ENCODE measurements at regions not wholly inside any gene's neighbourhood (a gene's known extent, or its start where the extent isn't known, plus 50 kb on each side); places are given as distances from the start of the nearest gene placed in this dataset.

DNA sequence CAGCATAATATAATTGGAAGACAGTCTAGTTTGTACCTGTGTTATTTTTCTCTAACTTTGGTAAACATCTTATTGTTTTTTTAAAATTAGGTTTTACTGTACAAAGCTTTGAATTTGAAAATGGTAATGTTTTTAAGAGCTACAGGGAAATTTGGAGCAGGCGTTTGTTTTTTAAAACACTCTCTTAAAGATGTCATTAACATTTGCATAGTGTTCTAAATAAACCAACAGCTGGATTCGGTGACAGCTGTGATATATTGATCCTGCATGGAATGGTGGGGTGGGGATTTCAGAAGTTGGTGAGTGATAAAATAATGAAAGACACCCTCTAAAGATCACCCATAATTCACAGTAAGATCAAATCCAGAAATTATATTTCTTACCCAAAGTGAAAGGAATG lies 97.9 kb upstream of the PRL start:
- H3K4me1 ChIP-seq (ENCODE audit: control insufficient read depth, insufficient read depth, low read length, unreplicated experiment): no peaks in the 10 kb centered on the region
- H2AFZ ChIP-seq (ENCODE audit: low read length, unreplicated experiment): no peak overlapping the region
- no peaks in the 10 kb centered on the region for H3K79me2 ChIP-seq (ENCODE audit: control insufficient read depth, insufficient read depth, low read length, unreplicated experiment)
- no peak overlapping the region for H3K4me3 ChIP-seq (ENCODE audit: low read depth, low read length)
- no peak overlapping the region for H3K27ac ChIP-seq (ENCODE audit: low read depth, low read length)
- no peaks in the 10 kb centered on the region for H3K36me3 ChIP-seq (ENCODE audit: insufficient read depth, low read length)
- no peaks in the 10 kb centered on the region for H3K27me3 ChIP-seq (ENCODE audit: insufficient read depth, low read length)

DNA sequence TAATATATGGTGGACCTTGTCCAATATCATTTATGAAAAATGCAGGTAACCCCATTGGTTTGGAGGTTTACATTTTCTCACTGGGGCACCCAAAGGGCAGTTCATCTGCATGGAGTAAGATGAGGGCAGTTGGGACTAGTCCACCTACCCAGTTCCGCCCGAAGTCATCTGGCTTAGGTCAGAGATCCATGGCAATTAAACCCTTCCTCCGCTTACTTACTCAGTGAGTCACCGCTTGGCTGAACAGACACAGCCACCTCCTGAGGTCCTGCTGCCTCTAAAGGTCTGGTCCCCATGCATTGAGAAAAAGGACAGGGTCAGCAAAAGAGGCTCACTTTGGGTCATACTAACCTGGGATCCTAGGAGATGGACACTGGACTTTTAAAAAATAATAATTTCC lies 102.9 kb upstream of the PRL start:
- no peak overlapping the region for H2AFZ ChIP-seq (ENCODE audit: low read length, unreplicated experiment)

DNA sequence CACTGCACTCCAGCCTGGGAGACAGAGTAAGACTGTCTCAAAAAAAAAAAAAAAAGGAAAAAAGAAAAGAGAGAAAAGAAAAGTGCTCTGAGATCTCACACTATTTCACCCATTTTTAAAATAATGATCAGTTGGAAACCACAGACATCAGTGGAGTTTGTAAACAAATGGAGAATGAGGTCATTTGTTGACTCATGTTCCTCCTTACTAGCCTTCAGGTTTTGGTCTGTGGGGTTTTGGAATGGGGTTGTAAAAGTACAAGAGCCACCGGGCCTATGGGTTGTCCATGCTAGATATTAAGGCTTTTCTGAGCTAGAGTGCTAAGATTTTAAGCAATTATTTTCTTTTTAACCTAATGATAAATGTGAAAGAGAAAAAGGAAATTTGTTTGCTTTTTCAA lies 104.4 kb upstream of the PRL start:
- Histone ChIP-seq H3K27me3 (ENCODE audit: insufficient read depth, low read length) (no peaks in the 10 kb centered on the region), H2AFZ (ENCODE audit: low read length, unreplicated experiment) (no peak overlapping the region), H3K4me1 (ENCODE audit: control insufficient read depth, insufficient read depth, low read length, unreplicated experiment) (no peaks in the 10 kb centered on the region), H3K36me3 (ENCODE audit: insufficient read depth, low read length) (no peaks in the 10 kb centered on the region), H3K27ac (ENCODE audit: low read depth, low read length) (no peak overlapping the region), H3K79me2 (ENCODE audit: control insufficient read depth, insufficient read depth, low read length, unreplicated experiment) (no peaks in the 10 kb centered on the region), H3K4me3 (ENCODE audit: low read depth, low read length) (no peak overlapping the region)

More for the DNA sequence above, 102.9 kb upstream of the PRL start:
- Histone ChIP-seq H3K79me2 (ENCODE audit: control insufficient read depth, insufficient read depth, low read length, unreplicated experiment) (no peaks in the 10 kb centered on the region), H3K36me3 (ENCODE audit: insufficient read depth, low read length) (no peaks in the 10 kb centered on the region), H3K4me3 (ENCODE audit: low read depth, low read length) (no peak overlapping the region), H3K4me1 (ENCODE audit: control insufficient read depth, insufficient read depth, low read length, unreplicated experiment) (no peaks in the 10 kb centered on the region), H3K27me3 (ENCODE audit: insufficient read depth, low read length) (no peaks in the 10 kb centered on the region), H3K27ac (ENCODE audit: low read depth, low read length) (no peak overlapping the region)

DNA sequence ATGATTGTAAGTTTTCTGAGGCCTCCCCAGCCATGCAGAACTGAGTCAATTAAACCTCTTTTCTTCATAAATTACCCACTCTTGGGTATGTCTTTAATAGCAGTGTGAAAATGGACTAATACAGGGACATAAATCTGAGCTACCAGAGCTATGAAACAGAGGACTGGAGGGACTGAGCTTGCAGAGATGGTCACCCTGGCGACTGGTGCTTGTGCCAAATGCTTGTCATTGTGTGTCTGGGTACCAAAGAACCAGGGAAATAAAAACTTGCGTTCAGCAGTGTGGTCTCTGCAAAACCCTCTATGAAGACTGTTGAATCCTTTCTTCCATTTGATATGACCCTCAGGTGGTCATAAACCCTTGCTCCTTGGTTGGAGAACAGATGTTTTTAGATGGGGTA lies 105.1 kb upstream of the PRL start:
- H3K4me3 ChIP-seq (ENCODE audit: low read depth, low read length): no peak overlapping the region
- H3K4me1 ChIP-seq (ENCODE audit: control insufficient read depth, insufficient read depth, low read length, unreplicated experiment): no peaks in the 10 kb centered on the region
- H3K27me3 ChIP-seq (ENCODE audit: insufficient read depth, low read length): no peaks in the 10 kb centered on the region
- no peaks in the 10 kb centered on the region for H3K36me3 ChIP-seq (ENCODE audit: insufficient read depth, low read length)
- H3K79me2 ChIP-seq (ENCODE audit: control insufficient read depth, insufficient read depth, low read length, unreplicated experiment): no peaks in the 10 kb centered on the region
- no peak overlapping the region for H3K27ac ChIP-seq (ENCODE audit: low read depth, low read length)
- no peak overlapping the region for H2AFZ ChIP-seq (ENCODE audit: low read length, unreplicated experiment)

DNA sequence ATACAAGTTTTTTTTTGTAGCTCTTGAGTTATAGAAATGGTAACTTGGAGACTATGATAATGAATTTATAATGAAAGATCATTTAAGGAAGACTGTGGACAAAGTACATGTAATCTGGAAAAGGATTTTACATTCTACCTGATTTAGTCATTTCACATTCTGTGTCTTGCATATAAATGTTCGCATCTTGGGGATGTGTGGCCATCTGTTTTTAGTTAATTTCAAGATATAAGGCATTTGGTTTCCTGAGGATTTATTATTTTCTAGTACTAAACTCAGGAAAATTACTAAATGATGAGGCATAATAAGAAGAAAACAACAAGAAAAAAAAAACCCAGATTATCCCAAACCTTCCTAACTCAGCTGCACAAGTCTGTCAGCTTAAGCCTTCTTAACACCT lies 112.7 kb upstream of the PRL start:
- H3K27me3 ChIP-seq (ENCODE audit: insufficient read depth, low read length): no peaks in the 10 kb centered on the region
- H3K79me2 ChIP-seq (ENCODE audit: control insufficient read depth, insufficient read depth, low read length, unreplicated experiment): no peaks in the 10 kb centered on the region
- H2AFZ ChIP-seq (ENCODE audit: low read length, unreplicated experiment): no peak overlapping the region
- no peaks in the 10 kb centered on the region for H3K36me3 ChIP-seq (ENCODE audit: insufficient read depth, low read length)
- H3K27ac ChIP-seq (ENCODE audit: low read depth, low read length): no peak overlapping the region
- no peak overlapping the region for H3K4me3 ChIP-seq (ENCODE audit: low read depth, low read length)
- H3K4me1 ChIP-seq (ENCODE audit: control insufficient read depth, insufficient read depth, low read length, unreplicated experiment): peaks cover 7% of the 10 kb centered on the region

DNA sequence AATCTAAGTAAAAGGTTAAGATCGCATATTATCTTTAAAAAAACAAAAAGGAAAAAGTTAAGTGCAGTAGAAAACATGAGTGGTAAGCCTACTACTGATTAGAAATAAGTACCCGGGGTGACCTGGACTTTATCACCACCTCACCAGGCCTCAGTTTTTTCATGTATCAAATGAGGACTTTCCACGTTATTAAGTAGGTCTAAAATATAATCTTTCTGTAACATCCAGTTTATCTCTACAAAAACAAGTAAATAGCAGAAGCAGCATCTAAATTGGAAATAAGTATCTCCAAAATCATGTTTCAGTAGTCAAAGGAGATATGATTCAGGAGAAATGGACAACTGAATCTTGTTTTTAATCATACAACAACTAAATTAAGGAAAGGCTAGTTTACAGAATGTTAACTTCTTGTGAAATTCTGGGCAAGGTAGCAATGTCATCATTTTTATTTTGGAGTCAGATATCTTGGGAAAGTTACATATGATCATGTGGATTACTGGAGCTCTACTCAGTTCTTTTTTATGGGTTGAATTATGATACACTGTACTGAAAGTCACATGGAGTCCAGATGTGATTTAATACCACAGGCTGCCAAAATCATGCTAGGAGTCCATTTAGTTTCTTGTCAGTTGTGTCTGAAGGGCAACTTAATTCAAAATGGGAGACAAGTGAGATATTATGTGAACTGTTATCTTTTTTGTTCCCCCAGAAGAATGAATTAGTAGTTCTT lies 114.7 kb upstream of the PRL start:
- Histone ChIP-seq H3K27me3 (ENCODE audit: insufficient read depth, low read length) (no peaks in the 10 kb centered on the region), H3K36me3 (ENCODE audit: insufficient read depth, low read length) (no peaks in the 10 kb centered on the region), H3K27ac (ENCODE audit: low read depth, low read length) (no peak overlapping the region), H2AFZ (ENCODE audit: low read length, unreplicated experiment) (no peak overlapping the region), H3K4me3 (ENCODE audit: low read depth, low read length) (no peak overlapping the region), H3K79me2 (ENCODE audit: control insufficient read depth, insufficient read depth, low read length, unreplicated experiment) (no peaks in the 10 kb centered on the region), H3K4me1 (ENCODE audit: control insufficient read depth, insufficient read depth, low read length, unreplicated experiment) (peaks cover 7% of the 10 kb centered on the region)

DNA sequence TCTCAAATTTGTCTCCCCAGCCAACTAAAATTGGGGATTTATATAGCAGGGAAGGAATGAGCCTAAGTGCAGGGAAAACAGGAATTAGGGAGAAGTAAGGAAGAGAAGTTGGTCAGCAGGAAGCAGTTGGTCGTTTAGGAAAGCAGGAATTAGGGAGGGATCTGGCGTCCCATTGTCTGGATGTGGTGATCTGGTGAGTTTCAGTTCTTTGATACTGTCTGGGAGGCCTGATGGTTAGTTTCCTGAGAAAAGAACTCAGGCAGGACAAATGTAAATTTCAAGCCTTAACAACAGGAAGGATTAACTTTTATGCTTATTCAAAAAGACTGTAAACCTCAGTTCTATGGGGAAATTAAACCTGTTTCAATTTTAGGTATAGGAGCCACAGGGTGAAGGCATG lies 116.2 kb upstream of the PRL start:
- Histone ChIP-seq H2AFZ (ENCODE audit: low read length, unreplicated experiment) (no peak overlapping the region), H3K27ac (ENCODE audit: low read depth, low read length) (no peak overlapping the region), H3K27me3 (ENCODE audit: insufficient read depth, low read length) (no peaks in the 10 kb centered on the region), H3K4me1 (ENCODE audit: control insufficient read depth, insufficient read depth, low read length, unreplicated experiment) (peaks cover 7% of the 10 kb centered on the region), H3K4me3 (ENCODE audit: low read depth, low read length) (no peak overlapping the region), H3K79me2 (ENCODE audit: control insufficient read depth, insufficient read depth, low read length, unreplicated experiment) (no peaks in the 10 kb centered on the region), H3K36me3 (ENCODE audit: insufficient read depth, low read length) (no peaks in the 10 kb centered on the region)

DNA sequence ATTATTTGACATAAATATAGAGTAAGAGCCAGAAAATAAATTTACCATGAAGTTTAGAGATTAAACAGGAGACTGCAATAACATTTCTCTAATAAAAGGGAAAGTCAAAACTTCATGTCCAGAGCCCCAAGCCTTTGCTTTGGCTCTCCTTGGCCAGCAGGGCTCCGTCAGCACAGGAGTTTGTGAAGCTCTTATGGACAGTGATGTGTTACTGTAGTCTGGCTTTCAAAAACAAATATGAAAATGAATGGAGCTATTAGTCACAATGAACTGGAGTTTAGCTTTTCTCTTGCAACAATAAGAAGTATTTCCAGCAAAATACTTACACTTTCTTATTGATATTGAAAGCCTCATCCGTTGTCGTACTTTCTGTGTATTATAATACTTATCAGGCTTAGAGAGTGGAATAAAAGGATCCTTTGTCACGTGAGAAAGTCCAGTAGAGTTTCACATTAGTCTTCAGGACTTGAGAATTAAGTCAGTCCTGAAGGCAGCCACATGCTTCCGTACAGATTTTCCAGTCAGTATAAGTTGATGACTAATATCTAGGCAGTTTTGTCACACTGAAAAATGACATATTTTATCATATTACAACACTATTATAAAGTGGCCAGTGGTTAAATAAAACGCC lies 117.0 kb upstream of the PRL start:
- Histone ChIP-seq H3K4me1 (ENCODE audit: control insufficient read depth, insufficient read depth, low read length, unreplicated experiment) (peaks cover 7% of the 10 kb centered on the region), H3K79me2 (ENCODE audit: control insufficient read depth, insufficient read depth, low read length, unreplicated experiment) (no peaks in the 10 kb centered on the region), H3K4me3 (ENCODE audit: low read depth, low read length) (peak overlapping the region; percentile 57), H3K27ac (ENCODE audit: low read depth, low read length) (peak overlapping the region; percentile 56), H3K36me3 (ENCODE audit: insufficient read depth, low read length) (no peaks in the 10 kb centered on the region), H3K27me3 (ENCODE audit: insufficient read depth, low read length) (no peaks in the 10 kb centered on the region), H2AFZ (ENCODE audit: low read length, unreplicated experiment) (peak overlapping the region; percentile 87)

DNA sequence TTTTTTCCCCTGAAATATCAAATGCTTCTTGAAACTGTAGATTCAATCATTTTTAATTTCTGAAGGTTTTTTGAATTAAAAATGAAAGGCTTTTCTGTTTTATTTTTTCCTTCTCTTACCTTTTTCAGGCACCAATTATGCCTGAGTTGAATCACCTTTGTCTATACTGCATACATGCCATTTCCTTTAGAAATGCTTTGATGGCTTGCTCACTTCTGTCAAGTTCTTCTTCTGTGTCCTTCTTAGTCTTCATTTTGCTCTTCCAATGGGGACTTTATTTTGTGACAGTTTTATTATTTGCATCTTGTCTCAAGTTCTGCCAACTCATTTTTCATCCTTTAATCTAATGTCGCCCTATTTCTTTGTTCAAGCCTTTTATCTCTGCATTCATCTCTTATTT lies 121.9 kb upstream of the PRL start:
- no peak overlapping the region for H3K27ac ChIP-seq (ENCODE audit: low read depth, low read length)
- H2AFZ ChIP-seq (ENCODE audit: low read length, unreplicated experiment): no peak overlapping the region
- H3K36me3 ChIP-seq (ENCODE audit: insufficient read depth, low read length): no peaks in the 10 kb centered on the region
- no peak overlapping the region for H3K4me3 ChIP-seq (ENCODE audit: low read depth, low read length)
- H3K79me2 ChIP-seq (ENCODE audit: control insufficient read depth, insufficient read depth, low read length, unreplicated experiment): no peaks in the 10 kb centered on the region
- H3K27me3 ChIP-seq (ENCODE audit: insufficient read depth, low read length): no peaks in the 10 kb centered on the region
- H3K4me1 ChIP-seq (ENCODE audit: control insufficient read depth, insufficient read depth, low read length, unreplicated experiment): peaks cover 11% of the 10 kb centered on the region

DNA sequence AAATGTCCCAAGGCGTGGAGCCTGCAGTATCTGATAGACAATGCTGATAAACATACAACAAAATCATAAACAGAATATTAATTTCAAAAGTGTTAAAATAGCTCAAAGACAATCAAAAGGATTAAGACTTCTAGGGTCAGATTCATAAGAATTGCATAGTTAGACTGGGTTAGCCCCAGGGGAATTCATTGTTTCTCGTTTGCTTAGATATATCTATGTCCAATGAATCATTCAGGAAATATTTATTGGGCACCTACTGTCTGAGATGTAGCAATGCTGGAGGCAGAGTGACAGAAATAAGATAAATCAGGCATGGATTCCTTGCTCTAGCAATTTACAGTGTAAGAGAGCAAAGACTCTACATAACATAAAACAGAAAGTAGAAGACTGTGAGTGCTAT lies 124.4 kb upstream of the PRL start:
- Histone ChIP-seq H3K27me3 (ENCODE audit: insufficient read depth, low read length) (no peaks in the 10 kb centered on the region), H3K4me1 (ENCODE audit: control insufficient read depth, insufficient read depth, low read length, unreplicated experiment) (peaks cover 4% of the 10 kb centered on the region), H3K79me2 (ENCODE audit: control insufficient read depth, insufficient read depth, low read length, unreplicated experiment) (no peaks in the 10 kb centered on the region), H3K27ac (ENCODE audit: low read depth, low read length) (no peak overlapping the region), H3K4me3 (ENCODE audit: low read depth, low read length) (no peak overlapping the region), H2AFZ (ENCODE audit: low read length, unreplicated experiment) (no peak overlapping the region), H3K36me3 (ENCODE audit: insufficient read depth, low read length) (no peaks in the 10 kb centered on the region)

DNA sequence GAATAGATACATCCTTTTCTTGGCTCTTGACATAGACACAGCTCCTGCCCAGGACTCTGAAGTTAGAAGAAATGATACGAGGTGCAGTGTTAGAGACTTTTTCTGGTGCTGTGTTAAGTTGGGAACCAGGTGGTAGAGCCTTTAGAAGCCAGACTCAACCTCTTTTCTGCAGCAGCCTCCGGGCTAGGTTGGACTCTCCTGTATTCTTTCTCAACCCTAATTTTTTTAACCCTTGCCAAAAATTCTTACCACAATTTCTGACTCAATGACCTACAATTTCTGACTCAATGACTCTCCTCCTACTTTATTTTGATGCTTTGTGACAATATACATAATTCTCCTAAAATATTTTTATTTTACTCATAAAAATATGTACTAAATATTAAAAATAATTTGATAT lies 127.4 kb upstream of the PRL start:
- no peaks in the 10 kb centered on the region for H3K27me3 ChIP-seq (ENCODE audit: insufficient read depth, low read length)
- H2AFZ ChIP-seq (ENCODE audit: low read length, unreplicated experiment): no peak overlapping the region
- H3K36me3 ChIP-seq (ENCODE audit: insufficient read depth, low read length): no peaks in the 10 kb centered on the region
- peaks cover 4% of the 10 kb centered on the region for H3K4me1 ChIP-seq (ENCODE audit: control insufficient read depth, insufficient read depth, low read length, unreplicated experiment)
- H3K79me2 ChIP-seq (ENCODE audit: control insufficient read depth, insufficient read depth, low read length, unreplicated experiment): no peaks in the 10 kb centered on the region
- H3K4me3 ChIP-seq (ENCODE audit: low read depth, low read length): no peak overlapping the region
- H3K27ac ChIP-seq (ENCODE audit: low read depth, low read length): no peak overlapping the region

Data from ACC112 (cell line).